ENCODE measurements at regions not wholly inside any gene's neighbourhood (a gene's known extent, or its start where the extent isn't known, plus 50 kb on each side); places are given as distances from the start of the nearest gene placed in this dataset.

DNA sequence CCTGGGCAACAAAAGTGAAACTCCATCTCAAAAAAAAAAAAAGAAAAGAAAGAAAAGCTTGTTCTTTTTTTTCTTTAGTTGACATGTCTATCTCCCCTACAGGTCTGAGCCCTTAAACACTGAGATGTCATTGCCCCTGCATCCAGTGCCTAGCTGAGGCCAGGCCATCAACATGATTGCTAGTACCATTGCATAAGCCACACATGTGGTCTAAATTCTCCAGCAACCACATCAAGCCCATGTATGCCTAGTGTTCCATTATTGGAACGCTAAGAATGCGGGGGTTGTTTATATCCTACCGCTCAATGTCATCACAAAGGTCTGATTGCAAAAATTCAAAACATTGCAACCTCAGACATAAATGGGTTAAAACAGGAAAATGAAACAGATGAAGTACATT is 62.7 kb downstream of the NPTX2 start:
- DNase-seq, result no peak
- intact Hi-C loops (cut with DNase I), result no loop called here
- ATAC-seq, result no peak

DNA sequence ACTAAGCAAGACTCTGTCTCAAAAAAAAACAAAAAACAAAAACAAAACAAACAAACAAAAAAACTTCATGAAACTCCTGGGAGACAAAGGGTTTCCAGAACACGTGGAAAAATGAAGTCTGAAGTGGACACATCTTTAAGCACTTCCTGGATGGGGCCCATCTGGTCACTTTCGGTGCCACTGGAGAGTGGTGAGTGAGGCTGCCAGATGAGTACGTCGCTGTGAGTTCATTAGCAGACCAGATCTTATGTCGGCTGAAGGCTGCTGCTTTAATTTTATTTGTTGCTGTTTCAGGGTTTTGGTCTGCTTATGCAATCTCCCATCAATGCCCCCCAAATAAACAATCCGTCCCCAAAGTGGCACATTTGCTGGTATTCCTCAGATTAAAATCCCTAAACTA is 64.4 kb downstream of the NPTX2 start:
- intact Hi-C loops (cut with DNase I), result no loop called here
- ATAC-seq (no peak), DNase-seq (no peak)

DNA sequence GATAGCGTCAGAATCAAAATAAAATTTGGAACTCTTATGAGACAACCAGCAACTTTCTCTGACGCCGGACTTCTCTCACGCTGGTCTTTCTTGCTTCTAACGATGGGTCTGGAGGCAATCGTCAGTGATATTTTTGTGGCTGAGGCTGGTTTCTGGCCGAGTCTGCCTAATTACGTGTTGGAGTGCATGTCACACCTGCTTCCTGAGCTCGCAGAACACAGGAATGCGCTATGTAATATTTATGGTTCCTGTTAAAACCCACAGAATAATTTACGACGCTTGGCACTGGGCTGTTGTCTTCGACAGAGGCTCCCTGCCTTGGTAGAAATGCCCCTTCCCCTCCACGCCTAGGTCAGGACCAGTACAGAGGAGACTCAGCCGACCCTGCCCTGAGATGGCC is 64.9 kb downstream of the NPTX2 start:
- no peak for ATAC-seq
- intact Hi-C loops (cut with DNase I), result no loop called here
- no peak for DNase-seq

DNA sequence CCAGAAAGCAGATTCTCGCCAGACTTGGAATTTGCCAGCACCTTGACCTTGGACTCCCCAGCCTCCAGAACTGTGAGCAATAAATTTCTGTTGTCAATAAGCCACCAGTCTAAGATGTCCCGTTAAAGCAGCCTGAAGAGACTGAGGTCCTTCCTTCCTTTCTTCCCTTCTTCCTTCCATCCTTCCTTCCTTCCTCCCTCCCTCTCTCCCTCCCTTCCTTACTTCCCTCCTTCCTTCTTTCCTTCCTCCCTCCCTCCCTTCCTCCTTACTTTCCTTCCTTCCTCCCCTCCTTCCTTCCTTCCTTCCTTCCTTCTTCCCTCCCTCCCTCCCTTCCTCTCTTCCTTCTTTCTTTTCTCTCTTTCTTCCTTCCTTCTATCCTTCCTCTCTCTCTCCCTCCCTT is 66.4 kb downstream of the NPTX2 start:
- ATAC-seq (no peak), DNase-seq (no peak)
- intact Hi-C loops (cut with DNase I), result no loop called here

DNA sequence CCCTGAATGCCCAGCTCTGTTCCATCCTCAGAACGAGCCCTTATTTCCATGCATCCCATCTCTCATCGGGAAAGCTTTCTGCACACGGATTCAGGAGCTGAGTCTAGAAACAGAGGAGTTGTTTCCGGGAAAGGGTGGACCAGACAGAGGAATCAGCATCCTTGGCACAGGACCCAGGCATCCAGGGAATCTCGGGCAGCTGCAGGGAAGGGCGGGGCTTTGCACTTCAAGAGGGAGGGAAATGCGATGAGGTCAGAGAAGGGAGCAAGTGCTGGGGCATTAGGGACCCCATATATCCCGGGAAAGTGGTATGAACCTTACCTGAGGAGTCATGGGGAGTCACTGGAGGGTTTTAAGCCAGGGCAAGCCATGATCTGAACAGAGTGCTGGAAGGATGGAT is 68.5 kb downstream of the NPTX2 start:
- intact Hi-C loops (cut with DNase I), result no loop called here
- DNase-seq (no peak), ATAC-seq (no peak)

DNA sequence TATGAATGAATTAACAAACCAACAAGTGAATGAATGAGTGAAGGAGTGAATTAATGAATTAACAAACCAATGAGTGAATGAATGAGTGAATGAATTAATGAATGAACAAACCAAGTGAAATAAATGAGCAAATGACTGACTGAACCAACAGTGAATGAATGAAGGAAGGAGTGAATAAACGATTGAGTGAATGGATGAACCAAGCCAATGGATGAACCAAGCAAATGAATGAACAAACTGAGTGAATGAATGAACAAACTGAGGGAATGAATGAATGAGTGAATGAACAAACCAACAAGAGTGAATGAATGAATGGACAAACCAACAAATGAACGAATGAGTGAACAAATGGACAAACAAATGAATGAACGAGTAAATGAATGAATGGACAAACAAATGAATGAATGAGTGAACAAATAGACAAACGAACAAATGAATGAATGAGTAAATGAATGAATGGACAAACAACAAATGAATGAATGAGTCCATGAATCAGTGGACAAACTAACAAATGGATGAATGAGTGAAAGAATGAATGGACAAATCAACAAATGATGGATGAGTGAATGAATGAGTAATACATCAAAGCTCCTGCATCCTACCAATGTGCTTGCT is 69.5 kb downstream of the NPTX2 start:
- DNase-seq (no peak), ATAC-seq (no peak)
- intact Hi-C loops (cut with DNase I), result no loop called here

DNA sequence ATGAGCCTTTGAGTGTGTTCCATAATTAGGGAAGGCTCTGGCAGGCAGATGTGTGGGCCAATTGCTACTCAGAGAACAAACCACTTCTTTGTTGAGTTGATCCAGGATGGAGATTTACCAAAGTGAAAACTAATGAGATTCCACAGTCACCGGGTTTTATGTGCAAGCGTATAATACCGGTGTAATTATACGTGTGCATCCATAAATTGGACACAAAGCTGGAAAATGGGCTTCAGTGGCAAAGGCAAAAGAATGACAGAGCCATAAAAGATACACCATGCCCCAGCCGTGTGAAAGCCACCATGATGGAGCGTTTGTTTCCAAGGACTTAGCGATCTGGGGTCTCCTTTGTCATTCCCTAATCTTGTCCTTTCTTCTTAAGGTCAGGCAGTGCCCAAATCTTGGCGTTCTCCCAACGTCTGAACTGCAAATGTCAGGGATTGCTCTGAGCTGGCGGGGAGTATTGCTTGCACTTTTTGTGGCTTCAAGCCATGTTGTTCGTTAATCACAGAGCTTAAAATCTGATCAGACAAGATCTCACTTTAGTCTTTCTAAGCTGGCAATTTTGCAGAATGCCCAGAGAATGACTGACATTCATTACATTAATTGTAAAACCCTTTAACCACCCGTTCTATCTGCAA is 70.1 kb downstream of the NPTX2 start:
- ATAC-seq, result no peak
- intact Hi-C loops (cut with DNase I), result no loop called here
- no peak for DNase-seq

DNA sequence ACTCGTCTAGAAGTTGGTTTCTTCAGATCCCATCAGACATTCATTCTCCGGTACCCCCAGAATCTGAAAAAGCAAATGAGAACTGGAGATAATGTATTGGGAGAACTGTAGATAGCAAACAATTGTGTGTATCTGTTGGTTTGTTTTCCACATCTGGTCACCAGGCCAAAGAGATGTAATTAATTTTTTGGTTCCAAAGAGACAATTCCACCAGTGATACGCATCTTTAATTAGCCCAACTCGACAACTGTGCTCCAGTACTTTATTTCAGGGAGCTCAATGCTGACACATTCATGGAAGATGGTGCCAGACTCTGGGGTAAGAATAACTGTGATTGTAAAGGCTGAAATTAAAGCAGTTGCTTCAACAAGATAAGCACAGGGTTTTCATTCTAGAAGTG is 74.5 kb downstream of the NPTX2 start:
- no peak for ATAC-seq
- intact Hi-C loops (cut with DNase I), result no loop called here
- no peak for DNase-seq

DNA sequence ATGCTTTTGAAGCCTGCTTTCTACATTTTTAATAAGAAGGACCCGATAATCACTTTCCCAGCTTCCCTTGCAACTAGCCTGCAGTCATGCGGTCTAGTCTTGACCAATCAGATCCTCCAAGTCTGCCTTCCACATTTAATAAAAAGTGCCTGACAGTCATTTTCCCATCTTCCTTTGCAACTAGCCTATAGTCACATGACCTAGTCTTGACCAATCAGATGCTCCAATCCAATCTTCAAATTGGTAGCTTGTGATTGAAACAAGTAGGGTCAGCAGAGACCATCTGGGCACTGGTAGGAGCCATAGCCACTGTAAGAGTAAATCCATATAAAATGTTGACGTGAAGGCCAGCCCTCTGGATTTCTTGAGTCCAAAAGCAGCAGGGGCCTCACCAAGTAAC is 80.0 kb downstream of the NPTX2 start:
- DNase-seq, result no peak
- intact Hi-C loops (cut with DNase I), result no loop called here
- ATAC-seq, result no peak

DNA sequence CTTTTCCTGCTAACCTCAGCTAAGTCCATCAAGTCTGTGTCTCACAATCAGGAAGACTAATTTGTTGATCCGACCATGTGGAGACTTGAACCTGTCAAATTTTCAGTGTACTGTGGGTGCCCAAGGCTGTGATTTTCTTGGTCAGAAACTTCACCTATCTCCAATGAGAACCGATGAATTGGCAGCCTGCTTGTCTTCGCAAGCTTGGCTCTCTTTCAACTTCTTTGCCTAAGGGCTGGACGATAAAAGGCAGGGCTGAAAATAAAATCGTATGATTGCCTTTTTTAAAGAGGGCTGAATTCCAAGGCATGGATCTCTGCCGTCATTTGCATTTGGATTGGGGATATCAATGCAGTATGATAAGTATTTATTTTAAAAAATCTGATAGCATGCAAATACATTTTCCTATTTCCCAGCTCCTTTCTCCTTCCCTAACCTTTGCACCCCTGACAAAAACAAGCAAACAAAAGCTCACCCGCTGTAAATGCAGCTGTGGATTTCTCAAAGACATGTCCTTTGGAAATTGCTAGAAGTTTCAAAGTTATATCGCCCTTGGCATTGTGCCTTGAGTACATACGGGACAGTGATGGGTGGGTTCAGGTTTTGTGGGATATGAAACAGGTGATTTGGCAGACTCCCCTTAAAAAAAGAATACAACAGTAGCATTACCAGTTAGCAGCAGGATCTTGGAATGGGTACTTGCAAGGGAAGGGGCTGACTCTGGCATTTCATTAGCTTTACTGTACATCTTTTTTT is 80.6 kb downstream of the NPTX2 start:
- no peak for DNase-seq
- ATAC-seq, result no peak
- intact Hi-C loops (cut with DNase I), result no loop called here

DNA sequence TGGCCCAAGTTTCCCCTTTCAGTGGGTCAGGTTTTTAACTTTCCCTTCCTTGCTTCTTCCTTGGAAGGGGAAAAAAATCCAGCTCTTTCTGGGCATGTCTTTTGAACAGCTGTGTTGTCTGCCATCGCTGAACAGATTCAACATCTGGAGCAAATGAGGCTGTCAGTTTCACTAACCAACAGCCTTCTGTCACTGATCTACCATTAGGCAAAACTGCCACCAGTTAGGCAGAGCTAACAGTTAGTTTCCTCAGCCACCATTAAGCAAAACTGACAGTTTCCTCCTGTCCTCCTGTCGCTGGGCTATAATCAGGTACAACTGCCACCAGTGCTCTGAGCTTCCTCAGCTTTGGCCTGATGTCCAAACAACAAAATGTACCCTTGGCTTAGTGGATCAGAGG is 81.9 kb downstream of the NPTX2 start:
- ATAC-seq (no peak), DNase-seq (no peak)
- intact Hi-C loops (cut with DNase I), result no loop called here

DNA sequence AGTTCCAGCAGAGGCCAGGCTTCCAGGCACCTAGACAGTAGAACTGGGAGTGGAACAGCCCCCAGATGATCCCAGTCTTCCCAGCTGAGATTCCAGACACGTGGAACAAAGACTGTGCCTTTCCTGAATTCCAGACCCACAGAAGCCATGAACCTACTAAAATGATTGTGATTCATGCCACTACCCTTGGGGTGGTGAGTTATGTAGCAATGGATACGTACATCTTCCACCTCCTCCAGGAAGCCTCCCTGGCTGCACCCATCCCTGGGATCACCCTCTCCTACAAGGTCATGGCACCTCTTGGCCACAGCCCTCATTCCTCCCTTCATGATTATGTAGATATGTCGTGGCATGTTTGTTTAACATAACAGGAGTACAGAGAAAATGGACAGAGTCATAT is 83.4 kb downstream of the NPTX2 start:
- ATAC-seq (no peak), DNase-seq (no peak)
- intact Hi-C loops (cut with DNase I), result no loop called here

DNA sequence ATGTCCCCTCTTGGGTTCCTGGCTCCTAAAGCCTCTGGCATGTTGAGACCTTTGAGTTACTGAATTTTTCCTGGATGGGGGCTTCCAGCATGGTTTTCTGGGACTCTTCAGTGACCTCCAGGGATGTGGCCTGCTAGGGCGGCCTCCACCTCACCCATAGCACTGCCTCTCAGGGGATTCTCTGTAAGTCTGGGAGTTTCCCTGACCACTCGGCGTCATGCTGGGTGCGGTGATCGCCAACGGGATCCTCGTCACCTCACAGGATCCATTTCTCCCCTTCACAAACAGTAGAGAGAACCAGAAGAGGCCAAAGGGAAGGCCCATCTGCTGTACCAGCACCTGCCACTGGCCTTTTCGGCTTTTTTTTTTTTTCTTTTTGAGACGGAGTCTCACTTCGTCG is 84.3 kb downstream of the NPTX2 start:
- ATAC-seq, result no peak
- intact Hi-C loops (cut with DNase I), result no loop called here

DNA sequence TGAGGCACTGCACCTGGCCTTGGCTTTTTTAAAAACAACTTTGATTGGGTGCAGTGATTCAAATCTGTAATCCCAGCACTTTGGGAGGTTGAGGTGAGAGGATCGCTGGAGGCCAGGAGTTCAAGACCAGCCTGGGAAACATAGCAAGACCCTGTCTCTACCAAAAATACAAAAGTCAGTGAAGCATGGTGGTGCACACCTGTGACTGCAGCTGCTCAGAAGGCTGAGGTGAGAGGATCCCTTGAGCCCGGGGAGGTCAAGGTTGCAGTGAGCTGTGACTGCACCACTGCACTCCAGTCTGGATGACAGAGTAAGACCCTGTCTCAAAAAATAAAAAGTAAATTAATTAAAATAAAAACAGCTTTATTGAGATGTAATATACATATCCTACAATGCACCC is 84.9 kb downstream of the NPTX2 start:
- no peak for ATAC-seq
- DNase-seq, result no peak
- intact Hi-C loops (cut with DNase I), result no loop called here

More for the DNA sequence above, 84.3 kb downstream of the NPTX2 start:
- no peak for DNase-seq

DNA sequence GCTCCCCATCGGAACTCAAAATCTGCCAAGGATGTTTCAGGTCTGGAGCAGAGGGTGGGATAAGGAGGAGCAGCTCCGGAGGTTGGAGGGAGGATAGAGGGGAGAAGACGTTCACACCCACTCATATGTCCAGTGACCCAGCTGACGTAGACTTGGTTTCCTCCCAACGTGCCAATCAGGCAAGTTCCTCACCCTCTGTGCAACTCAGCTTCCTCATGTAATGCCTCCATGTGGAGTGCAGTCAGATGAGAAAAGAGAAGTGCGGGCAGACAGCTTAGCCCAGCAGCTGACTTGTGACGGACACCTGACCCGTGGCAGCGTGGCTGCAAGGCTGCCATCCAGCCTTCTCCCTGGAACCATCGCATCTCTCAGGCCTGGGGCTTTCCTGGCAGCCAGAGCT is 86.8 kb downstream of the NPTX2 start:
- DNase-seq (no peak), ATAC-seq (no peak)
- intact Hi-C loops (cut with DNase I), result no loop called here

DNA sequence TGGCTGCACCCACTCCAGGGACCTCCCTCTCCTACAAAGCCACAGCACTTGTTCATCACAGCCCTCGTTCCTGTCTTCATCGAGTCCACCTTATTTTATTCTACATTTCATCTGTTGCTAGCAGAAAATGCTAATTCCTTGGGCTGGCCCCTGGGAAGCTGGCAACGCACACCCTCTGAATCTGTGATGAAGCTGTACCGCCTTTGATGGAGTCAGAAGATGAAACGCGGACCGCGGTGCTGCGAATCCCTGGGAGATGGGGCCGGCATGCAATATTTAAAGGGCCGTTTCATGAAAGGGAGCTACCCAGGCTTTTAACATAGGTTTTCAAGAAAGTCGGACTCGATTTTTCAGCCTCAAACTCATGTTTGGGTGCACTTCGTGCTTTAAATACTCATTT is 88.5 kb downstream of the NPTX2 start:
- intact Hi-C loops (cut with DNase I), result no loop called here
- no peak for DNase-seq
- ATAC-seq, result no peak

DNA sequence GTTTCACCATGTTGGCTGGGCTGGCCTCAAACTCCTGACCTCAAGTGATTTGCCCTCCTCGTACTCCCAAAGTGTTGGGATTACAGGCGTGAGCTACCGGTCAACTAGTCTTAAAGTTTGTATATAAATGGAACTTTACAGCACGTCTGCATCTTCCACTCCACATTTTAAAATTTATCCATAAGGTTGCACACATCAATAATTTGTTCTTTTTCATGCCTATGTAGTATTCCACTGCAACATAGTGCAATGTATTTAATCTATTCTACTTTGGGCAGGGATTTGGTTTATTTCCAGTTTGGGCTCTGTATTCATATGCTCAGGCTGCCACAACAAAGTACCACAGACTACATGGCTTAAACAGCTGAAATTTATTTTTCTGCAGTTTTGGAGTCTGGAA is 90.0 kb downstream of the NPTX2 start:
- ATAC-seq, result no peak
- DNase-seq, result no peak
- intact Hi-C loops (cut with DNase I), result no loop called here

DNA sequence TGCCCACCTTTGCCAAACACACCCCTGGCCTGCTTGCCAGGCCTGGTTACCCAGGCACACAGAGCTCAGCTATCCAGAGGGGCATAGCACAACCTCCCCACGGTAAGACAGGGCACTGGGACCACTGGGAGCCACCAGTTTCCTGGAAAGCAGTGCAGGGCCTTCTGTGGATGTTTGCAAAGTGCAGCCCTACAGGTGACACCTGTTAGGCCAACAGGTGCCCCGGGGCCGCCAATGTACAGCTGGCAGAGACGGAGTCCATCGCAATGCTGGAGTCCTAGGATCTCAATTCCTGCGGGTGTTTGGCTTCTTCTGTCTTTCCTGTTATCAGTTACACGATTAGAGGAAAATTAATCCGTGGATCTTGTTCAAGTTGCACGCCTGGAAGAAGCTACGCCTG is 94.9 kb downstream of the NPTX2 start:
- ATAC-seq (no peak), DNase-seq (no peak)
- intact Hi-C loops (cut with DNase I), result no loop called here

DNA sequence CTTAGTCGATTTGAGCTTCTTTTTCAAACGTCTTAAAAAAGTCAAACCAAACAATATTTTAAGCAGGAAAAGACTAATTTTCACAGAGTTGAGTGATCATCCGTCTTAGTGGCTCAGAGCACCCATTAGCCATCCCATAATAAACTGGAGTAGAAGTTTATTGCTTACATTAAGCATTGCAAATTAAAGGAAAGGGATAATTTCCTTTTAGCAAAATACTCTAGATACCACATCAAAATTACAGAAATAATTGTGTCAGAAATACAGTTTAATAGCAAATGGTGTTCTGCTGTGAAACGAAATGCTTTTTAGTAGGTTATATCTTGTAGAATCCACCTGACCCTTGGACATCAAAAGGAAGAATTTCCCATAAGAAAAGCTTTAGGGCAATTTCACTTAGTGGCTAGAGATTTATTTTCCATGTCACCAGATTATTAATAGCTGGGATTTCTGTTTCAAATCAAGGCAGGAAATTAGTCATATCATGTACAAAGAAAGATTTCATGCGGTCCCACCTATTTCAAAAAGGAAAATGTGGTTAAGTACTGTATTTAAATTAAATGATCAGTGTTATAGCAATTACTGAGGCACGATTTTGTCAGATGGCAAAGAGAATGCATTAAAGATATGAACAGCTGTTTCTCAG is 96.2 kb downstream of the NPTX2 start:
- no peak for DNase-seq
- no peak for ATAC-seq
- intact Hi-C loops (cut with DNase I), result no loop called here

DNA sequence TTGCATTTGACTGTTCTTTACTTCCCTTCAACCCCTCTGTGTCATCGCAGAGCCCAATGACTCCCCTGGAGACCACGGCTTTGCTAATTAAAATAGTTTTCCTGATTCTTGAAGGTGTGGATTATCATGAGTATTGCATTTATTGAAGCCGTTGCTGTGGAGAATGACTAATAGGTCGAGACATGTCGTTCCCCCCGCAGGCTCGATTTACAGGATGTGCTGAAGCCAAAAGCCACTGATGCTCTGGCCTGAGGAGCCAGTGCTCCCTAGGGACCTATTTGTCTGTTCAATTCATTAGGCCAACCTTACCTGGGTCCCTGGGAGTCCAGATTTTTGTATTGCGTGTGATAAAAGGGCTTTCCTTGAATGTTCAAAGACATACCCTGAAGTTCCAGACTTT is 102.3 kb downstream of the NPTX2 start:
- no peak for ATAC-seq
- DNase-seq, result no peak
- intact Hi-C loops (cut with DNase I), result no loop called here

DNA sequence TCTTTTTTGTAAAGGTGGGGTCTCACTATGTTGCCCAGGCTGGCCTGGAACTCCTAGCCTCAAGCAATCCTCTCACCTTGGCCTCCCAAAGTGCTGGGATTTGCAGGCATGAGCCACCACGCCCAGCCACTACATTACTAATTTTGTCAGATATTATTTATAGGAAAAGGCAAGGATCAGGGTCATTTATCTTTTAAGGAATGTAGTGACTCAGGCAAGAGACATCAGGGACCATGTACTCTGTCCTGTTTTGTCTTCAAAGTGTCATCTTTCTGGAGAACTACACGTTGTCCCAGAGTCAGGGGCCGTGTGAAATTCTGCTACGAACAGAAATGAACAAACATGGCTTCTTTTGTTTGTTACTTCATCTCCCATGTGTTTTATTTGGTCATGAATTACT is 105.3 kb downstream of the NPTX2 start:
- ATAC-seq (no peak), DNase-seq (no peak)
- intact Hi-C loops (cut with DNase I), result no loop called here

All from left cardiac atrium (tissue), 4 donors.